HEK293 (cell line): ENCODE measurements at regions not wholly inside any gene's neighbourhood (a gene's known extent, or its start where the extent isn't known, plus 50 kb on each side); places are given as distances from the start of the nearest gene placed in this dataset.

ENCODE experiments used
- ZNF169 ChIP-seq: fragments of 450-650 bp; formaldehyde crosslinking; IDR thresholded peaks from 2 replicates; pipeline ENCODE4 v1.5.1; 2016; ENCODE audit warnings: missing biosample characterization, missing genetic modification characterization
- TF ChIP-seq, protein P1 (sequence below): fragments of 450-650 bp; formaldehyde crosslinking; IDR thresholded peaks from 2 replicates; pipeline ENCODE4 v1.5.1; 2016; ENCODE audit warnings: missing biosample characterization, missing genetic modification characterization

DNA sequence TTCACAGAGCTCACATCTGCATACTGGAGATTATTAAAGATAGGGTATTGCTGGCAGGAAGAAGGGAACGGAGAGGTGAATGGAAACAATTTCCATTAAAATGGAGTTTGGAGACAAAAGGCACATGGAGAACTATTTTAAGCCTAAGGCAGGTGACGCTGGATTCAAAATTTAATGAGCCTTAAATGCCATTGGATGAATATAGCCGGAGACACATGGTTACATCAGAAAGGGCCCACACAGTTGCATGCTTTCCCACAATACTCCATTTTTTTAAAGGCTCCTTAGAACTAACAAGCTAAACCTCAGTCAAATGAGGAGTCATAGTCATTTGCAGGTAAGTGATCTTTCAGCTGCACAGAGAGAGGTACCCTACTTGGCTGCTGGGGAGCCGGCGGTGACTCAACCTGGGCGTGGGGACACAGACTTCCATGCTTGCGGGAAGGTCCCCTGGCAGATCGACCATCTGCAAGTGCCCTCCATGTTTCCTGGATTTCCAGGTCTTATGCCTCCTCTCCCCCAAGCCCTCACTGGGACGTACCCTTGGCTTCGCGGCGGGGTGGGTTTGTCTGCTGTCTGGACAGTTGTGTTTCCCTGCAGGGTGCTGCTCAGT lies 259.2 kb downstream of the CBLN1 start:
- TF ChIP-seq ZNF169 (tag by site-specific recombination), result no peak
- TF ChIP-seq, protein P1, sequence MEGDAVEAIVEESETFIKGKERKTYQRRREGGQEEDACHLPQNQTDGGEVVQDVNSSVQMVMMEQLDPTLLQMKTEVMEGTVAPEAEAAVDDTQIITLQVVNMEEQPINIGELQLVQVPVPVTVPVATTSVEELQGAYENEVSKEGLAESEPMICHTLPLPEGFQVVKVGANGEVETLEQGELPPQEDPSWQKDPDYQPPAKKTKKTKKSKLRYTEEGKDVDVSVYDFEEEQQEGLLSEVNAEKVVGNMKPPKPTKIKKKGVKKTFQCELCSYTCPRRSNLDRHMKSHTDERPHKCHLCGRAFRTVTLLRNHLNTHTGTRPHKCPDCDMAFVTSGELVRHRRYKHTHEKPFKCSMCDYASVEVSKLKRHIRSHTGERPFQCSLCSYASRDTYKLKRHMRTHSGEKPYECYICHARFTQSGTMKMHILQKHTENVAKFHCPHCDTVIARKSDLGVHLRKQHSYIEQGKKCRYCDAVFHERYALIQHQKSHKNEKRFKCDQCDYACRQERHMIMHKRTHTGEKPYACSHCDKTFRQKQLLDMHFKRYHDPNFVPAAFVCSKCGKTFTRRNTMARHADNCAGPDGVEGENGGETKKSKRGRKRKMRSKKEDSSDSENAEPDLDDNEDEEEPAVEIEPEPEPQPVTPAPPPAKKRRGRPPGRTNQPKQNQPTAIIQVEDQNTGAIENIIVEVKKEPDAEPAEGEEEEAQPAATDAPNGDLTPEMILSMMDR, result no peak
